Neural progenitor cell (in vitro differentiated cells): ENCODE measurements at regions not wholly inside any gene's neighbourhood (a gene's known extent, or its start where the extent isn't known, plus 50 kb on each side); places are given as distances from the start of the nearest gene placed in this dataset.
"Not testable (repeated sequence)": the region's sequence is repeated elsewhere in the genome, so short reads cannot be mapped to it uniquely, and the experiment has no call there.

Experiments
- DNase-seq: peaks from one replicate; pipeline ENCODE4 v3.0.0-alpha.2; 2016; ENCODE audit warnings: low spot score
- H2AFZ ChIP-seq: fragments of 200-600 bp; sonication (generic); replicated peaks from 2 replicates; pipeline ENCODE4 v1.6.1; 2016; ENCODE audit warnings: antibody characterized with exemption
- H3F3A ChIP-seq: fragments of 200-600 bp; sonication (generic); 2 replicates; pipeline ENCODE4 v1.6.1; 2016; ENCODE audit warnings: antibody characterized with exemption, low read depth
- H3K27ac ChIP-seq: fragments of 200-600 bp; sonication (generic); 2 replicates; pipeline ENCODE4 v1.5.1; 2016; ENCODE audit warnings: mild to moderate bottlenecking
- H3K27me3 ChIP-seq: fragments of 200-600 bp; sonication (generic); 2 replicates; pipeline ENCODE4 v1.6.1; 2016; ENCODE audit warnings: mild to moderate bottlenecking, moderate library complexity
- H3K36me3 ChIP-seq: fragments of 200-600 bp; sonication (generic); 2 replicates; pipeline ENCODE4 v1.5.1; 2016
- H3K4me1 ChIP-seq: fragments of 200-600 bp; sonication (generic); 2 replicates; pipeline ENCODE4 v1.6.1; 2016; ENCODE audit warnings: mixed run types
- H3K4me2 ChIP-seq: fragments of 200-600 bp; sonication (generic); 2 replicates; pipeline ENCODE4 v1.6.1; 2016
- H3K4me3 ChIP-seq: fragments of 200-600 bp; sonication (generic); 2 replicates; pipeline ENCODE4 v1.5.1; 2016
- H3K79me2 ChIP-seq: fragments of 200-600 bp; sonication (generic); 2 replicates; pipeline ENCODE4 v1.6.1; 2016; ENCODE audit warnings: low read depth
- H3K9ac ChIP-seq: fragments of 200-600 bp; sonication (generic); 2 replicates; pipeline ENCODE4 v1.6.1; 2016
- H3K9me3 ChIP-seq: fragments of 200-600 bp; sonication (generic); 2 replicates; pipeline ENCODE4 v1.5.1; 2016; ENCODE audit warnings: low read depth
- H4K20me1 ChIP-seq: fragments of 200-600 bp; sonication (generic); 2 replicates; pipeline ENCODE4 v1.6.1; 2016; ENCODE audit warnings: low read depth
- H3K27ac Mint-ChIP-seq: 3 replicates; pipeline ENCODE4 v1.8.0; 2021; ENCODE audit warnings: mixed read lengths
- H3K27me3 Mint-ChIP-seq: 2 replicates; pipeline ENCODE4 v1.8.0; 2022; ENCODE audit warnings: low read depth, mild to moderate bottlenecking, inconsistent platforms, moderate library complexity, mixed read lengths; ENCODE audit not compliant: insufficient read depth
- H3K36me3 Mint-ChIP-seq: 3 replicates; pipeline ENCODE4 v1.8.0; 2021; ENCODE audit warnings: mixed read lengths
- H3K4me1 Mint-ChIP-seq: 3 replicates; pipeline ENCODE4 v1.8.0; 2021; ENCODE audit warnings: mixed read lengths
- H3K4me3 Mint-ChIP-seq: 3 replicates; pipeline ENCODE4 v1.8.0; 2021; ENCODE audit warnings: mild to moderate bottlenecking, moderate library complexity, mixed read lengths
- H3K9me3 Mint-ChIP-seq: 3 replicates; pipeline ENCODE4 v1.8.0; 2020; ENCODE audit warnings: mixed read lengths
- EZH2 ChIP-seq: fragments of 200-600 bp; sonication (generic); IDR thresholded peaks from 2 replicates; pipeline ENCODE4 v1.6.1; 2017; ENCODE audit warnings: antibody characterized with exemption, mild to moderate bottlenecking, moderate library complexity
- EZH2phosphoT487 ChIP-seq: fragments of 200-600 bp; sonication (generic); IDR thresholded peaks from 2 replicates; pipeline ENCODE4 v1.6.1; 2017; ENCODE audit warnings: antibody characterized with exemption
- TF ChIP-seq, protein P1 (sequence below): fragments of 200-600 bp; sonication (generic); IDR thresholded peaks from 2 replicates; pipeline ENCODE4 v1.5.1; 2017; ENCODE audit warnings: antibody characterized with exemption, mild to moderate bottlenecking

DNA sequence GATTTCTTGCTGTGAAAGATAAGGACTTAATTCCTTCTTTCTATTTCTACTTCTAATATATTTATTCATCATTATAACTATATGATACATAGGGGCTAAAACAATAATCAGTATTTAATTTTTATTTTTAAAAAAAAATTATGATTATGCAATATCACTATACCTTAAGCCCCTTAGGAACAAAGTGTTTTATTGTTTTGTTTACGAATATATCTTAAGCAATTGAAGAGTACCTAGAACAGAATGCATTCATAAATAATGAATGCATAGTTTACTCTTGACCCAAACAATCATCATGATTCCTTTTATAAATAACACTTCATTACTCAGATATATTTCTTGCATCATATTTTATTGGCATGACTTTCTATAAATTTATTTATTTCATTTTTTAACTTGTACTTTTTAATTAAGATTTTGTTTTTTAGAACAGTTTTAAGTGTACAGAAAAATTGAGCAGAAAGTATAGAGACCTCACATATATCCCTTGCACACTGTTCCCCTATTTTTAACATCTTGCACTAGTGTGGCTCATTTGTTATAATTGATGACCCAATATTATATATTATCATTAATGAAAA is 339.9 kb upstream of the SPRY2 start:
- Mint-ChIP-seq H3K36me3 (peaks cover 4% of the 10 kb centered on the region), H3K4me3 (no peak overlapping the region), H3K9me3 (peaks cover 27% of the 10 kb centered on the region), H3K4me1 (peaks cover 19% of the 10 kb centered on the region), H3K27me3 (peaks cover 2% of the 10 kb centered on the region), H3K27ac (no peak overlapping the region)
- H3K4me3 ChIP-seq, result no peak overlapping the region
- H3F3A ChIP-seq, result no peaks in the 10 kb centered on the region
- H3K9me3 ChIP-seq, result peaks cover 6% of the 10 kb centered on the region
- no peak overlapping the region for H2AFZ ChIP-seq
- H3K4me2 ChIP-seq, result no peak overlapping the region
- H3K79me2 ChIP-seq, result no peaks in the 10 kb centered on the region
- H4K20me1 ChIP-seq, result no peaks in the 10 kb centered on the region
- no peak overlapping the region for H3K27ac ChIP-seq
- no peak overlapping the region for H3K9ac ChIP-seq
- no peak for DNase-seq
- H3K36me3 ChIP-seq, result no peaks in the 10 kb centered on the region
- peaks cover 5% of the 10 kb centered on the region for H3K4me1 ChIP-seq
- TF ChIP-seq, protein P1, sequence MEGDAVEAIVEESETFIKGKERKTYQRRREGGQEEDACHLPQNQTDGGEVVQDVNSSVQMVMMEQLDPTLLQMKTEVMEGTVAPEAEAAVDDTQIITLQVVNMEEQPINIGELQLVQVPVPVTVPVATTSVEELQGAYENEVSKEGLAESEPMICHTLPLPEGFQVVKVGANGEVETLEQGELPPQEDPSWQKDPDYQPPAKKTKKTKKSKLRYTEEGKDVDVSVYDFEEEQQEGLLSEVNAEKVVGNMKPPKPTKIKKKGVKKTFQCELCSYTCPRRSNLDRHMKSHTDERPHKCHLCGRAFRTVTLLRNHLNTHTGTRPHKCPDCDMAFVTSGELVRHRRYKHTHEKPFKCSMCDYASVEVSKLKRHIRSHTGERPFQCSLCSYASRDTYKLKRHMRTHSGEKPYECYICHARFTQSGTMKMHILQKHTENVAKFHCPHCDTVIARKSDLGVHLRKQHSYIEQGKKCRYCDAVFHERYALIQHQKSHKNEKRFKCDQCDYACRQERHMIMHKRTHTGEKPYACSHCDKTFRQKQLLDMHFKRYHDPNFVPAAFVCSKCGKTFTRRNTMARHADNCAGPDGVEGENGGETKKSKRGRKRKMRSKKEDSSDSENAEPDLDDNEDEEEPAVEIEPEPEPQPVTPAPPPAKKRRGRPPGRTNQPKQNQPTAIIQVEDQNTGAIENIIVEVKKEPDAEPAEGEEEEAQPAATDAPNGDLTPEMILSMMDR, result no peak
- TF ChIP-seq EZH2, result no peak
- no peak for TF ChIP-seq EZH2phosphoT487
- H3K27me3 ChIP-seq, result no peaks in the 10 kb centered on the region

DNA sequence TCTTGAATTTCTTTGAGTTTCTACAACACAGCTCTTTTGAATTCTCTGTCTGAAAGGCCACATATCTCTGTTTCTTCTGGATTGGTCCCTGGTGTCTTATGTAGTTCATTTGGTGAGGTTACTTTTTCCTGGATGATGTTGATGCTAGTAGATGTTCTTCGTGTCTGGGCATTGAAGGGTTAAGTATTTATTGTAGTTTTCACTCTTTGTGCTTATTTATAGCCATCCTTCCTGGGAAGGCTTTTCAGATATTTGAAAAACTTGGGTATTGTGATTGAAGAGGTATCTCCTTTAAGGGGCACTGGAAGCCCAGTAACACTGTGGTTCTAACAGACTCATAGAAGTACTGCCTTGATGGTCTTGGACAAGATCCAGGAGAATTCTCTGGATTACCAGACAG is 338.5 kb upstream of the SPRY2 start:
- Mint-ChIP-seq H3K36me3 (peaks cover 4% of the 10 kb centered on the region), H3K9me3 (peaks cover 31% of the 10 kb centered on the region), H3K27ac (no peak overlapping the region), H3K4me1 (peaks cover 9% of the 10 kb centered on the region), H3K4me3 (no peak overlapping the region), H3K27me3 (peaks cover 2% of the 10 kb centered on the region)
- Histone ChIP-seq H3K4me3 (no peak overlapping the region), H3K4me1 (no peaks in the 10 kb centered on the region), H3K27ac (no peak overlapping the region), H4K20me1 (no peaks in the 10 kb centered on the region), H3K79me2 (no peaks in the 10 kb centered on the region), H2AFZ (no peak overlapping the region), H3K36me3 (no peaks in the 10 kb centered on the region), H3K4me2 (no peak overlapping the region), H3K27me3 (no peaks in the 10 kb centered on the region), H3K9ac (no peak overlapping the region), H3K9me3 (peaks cover 6% of the 10 kb centered on the region), H3F3A (no peaks in the 10 kb centered on the region)
- no peak for TF ChIP-seq EZH2
- TF ChIP-seq, protein P1, result no peak
- no peak for TF ChIP-seq EZH2phosphoT487
- DNase-seq, result no peak

DNA sequence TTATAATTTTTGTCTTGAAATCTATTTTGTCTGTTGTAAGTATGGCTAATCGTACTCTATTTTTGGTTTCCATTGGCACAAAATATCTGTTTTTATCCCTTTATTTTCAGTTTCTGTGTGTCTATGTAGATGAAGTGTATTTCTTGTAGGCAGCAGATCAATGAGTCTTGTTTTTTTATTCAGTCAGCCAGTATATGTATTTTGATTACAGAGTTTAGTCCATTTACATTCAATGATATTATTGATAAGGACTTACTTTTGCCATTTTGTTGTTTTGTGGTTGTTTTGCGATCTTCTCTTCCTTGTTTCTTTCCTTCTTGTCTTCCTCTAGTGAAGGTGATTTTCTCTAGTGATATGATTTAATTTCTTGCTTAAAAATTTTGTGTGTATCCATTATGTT is 336.3 kb upstream of the SPRY2 start:
- H3F3A ChIP-seq, result no peaks in the 10 kb centered on the region
- H3K9ac ChIP-seq, result no peak overlapping the region
- H3K36me3 ChIP-seq, result peaks cover 4% of the 10 kb centered on the region
- Mint-ChIP-seq H3K4me3 (no peak overlapping the region), H3K27ac (no peak overlapping the region), H3K9me3 (peaks cover 47% of the 10 kb centered on the region), H3K4me1 (no peaks in the 10 kb centered on the region), H3K27me3 (peaks cover 2% of the 10 kb centered on the region), H3K36me3 (peaks cover 6% of the 10 kb centered on the region)
- no peaks in the 10 kb centered on the region for H3K79me2 ChIP-seq
- no peaks in the 10 kb centered on the region for H3K4me1 ChIP-seq
- DNase-seq, result no peak
- peaks cover 13% of the 10 kb centered on the region for H3K9me3 ChIP-seq
- H3K4me3 ChIP-seq, result no peak overlapping the region
- TF ChIP-seq, protein P1, result no peak
- TF ChIP-seq EZH2phosphoT487 (no peak), EZH2 (no peak)
- H3K4me2 ChIP-seq, result no peak overlapping the region
- H4K20me1 ChIP-seq, result no peaks in the 10 kb centered on the region
- no peak overlapping the region for H2AFZ ChIP-seq
- H3K27ac ChIP-seq, result no peak overlapping the region
- no peaks in the 10 kb centered on the region for H3K27me3 ChIP-seq

DNA sequence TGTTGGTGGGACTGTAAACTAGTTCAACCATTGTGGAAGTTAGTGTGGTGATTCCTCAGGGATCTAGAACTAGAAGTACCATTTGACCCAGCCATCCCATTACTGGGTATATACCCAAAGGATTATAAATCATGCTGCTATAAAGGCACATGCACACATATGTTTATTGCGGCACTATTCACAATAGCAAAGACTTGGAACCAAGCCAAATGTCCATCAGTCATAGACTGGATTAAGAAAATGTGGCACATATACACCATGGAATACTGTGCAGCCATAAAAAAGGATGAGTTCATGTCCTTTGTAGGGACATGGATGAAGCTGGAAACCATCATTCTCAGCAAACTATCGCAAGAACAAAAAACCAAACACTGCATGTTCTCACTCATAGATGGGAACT is 334.5 kb upstream of the SPRY2 start:
- H3K27me3 Mint-ChIP-seq, result not testable (repeated sequence)
- H3K9me3 Mint-ChIP-seq, result peaks cover 62% of the 10 kb centered on the region

More for the DNA sequence above, 334.5 kb upstream of the SPRY2 start:
- not testable (repeated sequence) for DNase-seq, H3K27ac ChIP-seq, H4K20me1 ChIP-seq, H3K4me3 Mint-ChIP-seq, H3K36me3 ChIP-seq, H3K79me2 ChIP-seq, H3K4me2 ChIP-seq, H3K4me1 ChIP-seq, H3K4me3 ChIP-seq, H3K4me1 Mint-ChIP-seq, H3K27ac Mint-ChIP-seq, H3K9ac ChIP-seq, H3K36me3 Mint-ChIP-seq, H3F3A ChIP-seq, H3K27me3 ChIP-seq, H2AFZ ChIP-seq
- H3K9me3 ChIP-seq, result peaks cover 17% of the 10 kb centered on the region
